ENCODE measurements at regions not wholly inside any gene's neighbourhood (a gene's known extent, or its start where the extent isn't known, plus 50 kb on each side); places are given as distances from the start of the nearest gene placed in this dataset.

GRCh38 chr2:41829052-41829451 is 218.8 kb upstream of the PKDCC start:
- TF ChIP-seq, protein P1, sequence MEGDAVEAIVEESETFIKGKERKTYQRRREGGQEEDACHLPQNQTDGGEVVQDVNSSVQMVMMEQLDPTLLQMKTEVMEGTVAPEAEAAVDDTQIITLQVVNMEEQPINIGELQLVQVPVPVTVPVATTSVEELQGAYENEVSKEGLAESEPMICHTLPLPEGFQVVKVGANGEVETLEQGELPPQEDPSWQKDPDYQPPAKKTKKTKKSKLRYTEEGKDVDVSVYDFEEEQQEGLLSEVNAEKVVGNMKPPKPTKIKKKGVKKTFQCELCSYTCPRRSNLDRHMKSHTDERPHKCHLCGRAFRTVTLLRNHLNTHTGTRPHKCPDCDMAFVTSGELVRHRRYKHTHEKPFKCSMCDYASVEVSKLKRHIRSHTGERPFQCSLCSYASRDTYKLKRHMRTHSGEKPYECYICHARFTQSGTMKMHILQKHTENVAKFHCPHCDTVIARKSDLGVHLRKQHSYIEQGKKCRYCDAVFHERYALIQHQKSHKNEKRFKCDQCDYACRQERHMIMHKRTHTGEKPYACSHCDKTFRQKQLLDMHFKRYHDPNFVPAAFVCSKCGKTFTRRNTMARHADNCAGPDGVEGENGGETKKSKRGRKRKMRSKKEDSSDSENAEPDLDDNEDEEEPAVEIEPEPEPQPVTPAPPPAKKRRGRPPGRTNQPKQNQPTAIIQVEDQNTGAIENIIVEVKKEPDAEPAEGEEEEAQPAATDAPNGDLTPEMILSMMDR (IDR thresholded peaks at IDR 0.05): no peak
- TF ChIP-seq POLR2A (IDR thresholded peaks at IDR 0.05): no peak
